ENCODE measurements at regions not wholly inside any gene's neighbourhood (a gene's known extent, or its start where the extent isn't known, plus 50 kb on each side); places are given as distances from the start of the nearest gene placed in this dataset.

DNA sequence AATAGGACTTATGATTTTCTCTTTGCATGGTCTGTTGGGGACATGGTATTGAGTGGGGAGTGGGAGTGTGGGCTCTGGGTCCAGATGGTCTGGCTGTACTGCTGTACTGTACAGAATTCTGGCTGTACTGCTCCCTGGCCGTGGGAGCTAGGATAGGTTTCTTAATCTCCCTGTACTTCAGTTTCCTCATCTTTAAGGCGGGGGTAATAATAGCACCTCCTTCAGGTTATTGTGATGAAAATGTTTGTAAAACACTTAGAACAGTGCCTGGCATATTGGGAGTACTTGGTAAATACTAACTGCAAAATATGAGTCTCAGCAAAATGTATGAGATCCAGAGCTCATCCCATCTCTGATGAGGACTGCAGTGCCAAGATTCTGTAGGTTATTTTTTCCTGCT, 198.6 kb downstream of the KIF18A start:
- Histone ChIP-seq H3K27me3 (replicated peaks; ENCODE audit: insufficient read depth, low read depth, low read length, poor library complexity) (peaks cover 77% of the 10 kb centered on the region), H3K4me1 (ENCODE audit: insufficient read depth, low read length, poor library complexity, severe bottlenecking) (no peaks in the 10 kb centered on the region), H3K4me3 (ENCODE audit: low read depth, low read length, poor library complexity, severe bottlenecking) (no peak overlapping the region), H3K27ac (ENCODE audit: low read depth, low read length, poor library complexity, severe bottlenecking) (no peak overlapping the region), H3K9me3 (ENCODE audit: low read depth, low read length, poor library complexity, severe bottlenecking) (no peaks in the 10 kb centered on the region), H3K36me3 (ENCODE audit: insufficient read depth, low read length, poor library complexity, severe bottlenecking) (no peaks in the 10 kb centered on the region)
- BruUV-seq (replicated peaks), result no TSS peak
- TF ChIP-seq EZH2 (IDR thresholded peaks at IDR 0.05; ENCODE audit: borderline replicate concordance, low read depth, low read length, poor library complexity, severe bottlenecking), result no peak
- TF ChIP-seq, protein P1, sequence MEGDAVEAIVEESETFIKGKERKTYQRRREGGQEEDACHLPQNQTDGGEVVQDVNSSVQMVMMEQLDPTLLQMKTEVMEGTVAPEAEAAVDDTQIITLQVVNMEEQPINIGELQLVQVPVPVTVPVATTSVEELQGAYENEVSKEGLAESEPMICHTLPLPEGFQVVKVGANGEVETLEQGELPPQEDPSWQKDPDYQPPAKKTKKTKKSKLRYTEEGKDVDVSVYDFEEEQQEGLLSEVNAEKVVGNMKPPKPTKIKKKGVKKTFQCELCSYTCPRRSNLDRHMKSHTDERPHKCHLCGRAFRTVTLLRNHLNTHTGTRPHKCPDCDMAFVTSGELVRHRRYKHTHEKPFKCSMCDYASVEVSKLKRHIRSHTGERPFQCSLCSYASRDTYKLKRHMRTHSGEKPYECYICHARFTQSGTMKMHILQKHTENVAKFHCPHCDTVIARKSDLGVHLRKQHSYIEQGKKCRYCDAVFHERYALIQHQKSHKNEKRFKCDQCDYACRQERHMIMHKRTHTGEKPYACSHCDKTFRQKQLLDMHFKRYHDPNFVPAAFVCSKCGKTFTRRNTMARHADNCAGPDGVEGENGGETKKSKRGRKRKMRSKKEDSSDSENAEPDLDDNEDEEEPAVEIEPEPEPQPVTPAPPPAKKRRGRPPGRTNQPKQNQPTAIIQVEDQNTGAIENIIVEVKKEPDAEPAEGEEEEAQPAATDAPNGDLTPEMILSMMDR (conservative IDR thresholded peaks at IDR 0.05; ENCODE audit: low read depth, low read length), result no peak
- intact Hi-C loops (cut with micrococcal nuclease; ENCODE audit: unreplicated experiment), result no loop called here
- no peak for DNase-seq (ENCODE audit: low spot score)
- ChIA-PET CTCF (no interaction called here), POLR2A (ENCODE audit: low non-redundant PET) (no interaction called here)

GRCh38 chr11:27908621-27909020, 199.3 kb downstream of the KIF18A start:
- Histone ChIP-seq H3K4me1 (ENCODE audit: insufficient read depth, low read length, poor library complexity, severe bottlenecking) (no peaks in the 10 kb centered on the region), H3K9me3 (ENCODE audit: low read depth, low read length, poor library complexity, severe bottlenecking) (no peaks in the 10 kb centered on the region), H3K4me3 (ENCODE audit: low read depth, low read length, poor library complexity, severe bottlenecking) (no peak overlapping the region), H3K36me3 (ENCODE audit: insufficient read depth, low read length, poor library complexity, severe bottlenecking) (no peaks in the 10 kb centered on the region), H3K27ac (ENCODE audit: low read depth, low read length, poor library complexity, severe bottlenecking) (no peak overlapping the region), H3K27me3 (replicated peaks; ENCODE audit: insufficient read depth, low read depth, low read length, poor library complexity) (peaks cover 84% of the 10 kb centered on the region)
- no TSS peak for BruUV-seq (replicated peaks)
- POLR2A ChIA-PET (ENCODE audit: low non-redundant PET), result no interaction called here
- CTCF ChIA-PET, result no interaction called here
- no peak for DNase-seq (ENCODE audit: low spot score)
- intact Hi-C loops (cut with micrococcal nuclease; ENCODE audit: unreplicated experiment), result no loop called here
- TF ChIP-seq EZH2 (IDR thresholded peaks at IDR 0.05; ENCODE audit: borderline replicate concordance, low read depth, low read length, poor library complexity, severe bottlenecking), result no peak
- TF ChIP-seq, protein P1 (conservative IDR thresholded peaks at IDR 0.05; ENCODE audit: low read depth, low read length), result no peak

- Histone ChIP-seq H3K27ac (ENCODE audit: low read depth, low read length, poor library complexity, severe bottlenecking) (no peak overlapping the region), H3K4me3 (ENCODE audit: low read depth, low read length, poor library complexity, severe bottlenecking) (no peak overlapping the region), H3K9me3 (ENCODE audit: low read depth, low read length, poor library complexity, severe bottlenecking) (no peaks in the 10 kb centered on the region), H3K36me3 (ENCODE audit: insufficient read depth, low read length, poor library complexity, severe bottlenecking) (no peaks in the 10 kb centered on the region), H3K4me1 (ENCODE audit: insufficient read depth, low read length, poor library complexity, severe bottlenecking) (no peaks in the 10 kb centered on the region), H3K27me3 (replicated peaks; ENCODE audit: insufficient read depth, low read depth, low read length, poor library complexity) (peaks cover 86% of the 10 kb centered on the region)
- ChIA-PET CTCF (interaction anchor here (0.6 kb wide), 1 partner anchor 20 kb away, joined by 3 read pairs; no protein-coding TSS in a partner anchor), POLR2A (ENCODE audit: low non-redundant PET) (no interaction called here)
- no peak for TF ChIP-seq EZH2 (IDR thresholded peaks at IDR 0.05; ENCODE audit: borderline replicate concordance, low read depth, low read length, poor library complexity, severe bottlenecking)
- TF ChIP-seq, protein P1 (conservative IDR thresholded peaks at IDR 0.05; ENCODE audit: low read depth, low read length), result no peak
- intact Hi-C loops (cut with micrococcal nuclease; ENCODE audit: unreplicated experiment), result no loop called here
- BruUV-seq (replicated peaks), result no TSS peak
- DNase-seq (ENCODE audit: low spot score), result no peak
Observed at GRCh38 chr11:27907530-27907929, 200.4 kb downstream of the KIF18A start.
